Hepatocyte (in vitro differentiated cells): ENCODE measurements at regions not wholly inside any gene's neighbourhood (a gene's known extent, or its start where the extent isn't known, plus 50 kb on each side); places are given as distances from the start of the nearest gene placed in this dataset.
"Not testable (repeated sequence)": the region's sequence is repeated elsewhere in the genome, so short reads cannot be mapped to it uniquely, and the experiment has no call there.

Experiments
- DNase-seq: peaks from one replicate; pipeline ENCODE4 v3.0.0-alpha.2; 2016; ENCODE audit warnings: low spot score
- H2AFZ ChIP-seq: fragments of 200-600 bp; sonication (generic); 2 replicates; pipeline ENCODE4 v1.6.0; 2016; ENCODE audit warnings: antibody characterized with exemption, mild to moderate bottlenecking
- H3K27ac ChIP-seq: fragments of 200-600 bp; sonication (generic); 2 replicates; pipeline ENCODE4 v1.5.1; 2016; ENCODE audit warnings: mild to moderate bottlenecking
- H3K27me3 ChIP-seq: fragments of 200-600 bp; sonication (generic); 2 replicates; pipeline ENCODE4 v1.6.1; 2016
- H3K36me3 ChIP-seq: fragments of 200-600 bp; sonication (generic); replicated peaks from 2 replicates; pipeline ENCODE4 v1.5.1; 2016; ENCODE audit warnings: low read depth; ENCODE audit not compliant: insufficient read depth
- H3K4me1 ChIP-seq: fragments of 200-600 bp; sonication (generic); 2 replicates; pipeline ENCODE4 v1.5.1; 2016; ENCODE audit warnings: mild to moderate bottlenecking, moderate library complexity; ENCODE audit not compliant: insufficient read depth
- H3K4me2 ChIP-seq: fragments of 200-600 bp; sonication (generic); 2 replicates; pipeline ENCODE4 v1.6.0; 2016
- H3K4me3 ChIP-seq: fragments of 200-600 bp; sonication (generic); 2 replicates; pipeline ENCODE4 v1.5.1; 2016; ENCODE audit warnings: mild to moderate bottlenecking
- H3K79me2 ChIP-seq: fragments of 200-600 bp; sonication (generic); 2 replicates; pipeline ENCODE4 v1.6.0; 2017; ENCODE audit warnings: mild to moderate bottlenecking
- H3K9me2 ChIP-seq: fragments of 200-600 bp; sonication (generic); replicated peaks from 2 replicates; pipeline ENCODE4 v1.6.0; 2017; ENCODE audit warnings: mild to moderate bottlenecking; ENCODE audit not compliant: insufficient read depth
- H3K9me3 ChIP-seq: fragments of 200-600 bp; sonication (generic); 2 replicates; pipeline ENCODE4 v1.5.1; 2016; ENCODE audit warnings: low read depth, mild to moderate bottlenecking
- H4K20me1 ChIP-seq: fragments of 200-600 bp; sonication (generic); 2 replicates; pipeline ENCODE4 v1.6.0; 2016; ENCODE audit warnings: mild to moderate bottlenecking; ENCODE audit not compliant: insufficient read depth, poor library complexity, severe bottlenecking
- EZH2 ChIP-seq: fragments of 200-600 bp; sonication (generic); IDR thresholded peaks from 2 replicates; pipeline ENCODE4 v1.6.1; 2016; ENCODE audit warnings: antibody characterized with exemption, mild to moderate bottlenecking, borderline replicate concordance
- EZH2phosphoT487 ChIP-seq: fragments of 200-600 bp; sonication (generic); IDR thresholded peaks from one replicate; pipeline ENCODE4 v1.6.1; 2018; ENCODE audit warnings: antibody characterized with exemption, mild to moderate bottlenecking, low read depth, moderate library complexity; ENCODE audit not compliant: unreplicated experiment, severe bottlenecking
- WGBS: methylation state at CpG from one replicate; pipeline ENCODE4 v1.1.6; 2016; ENCODE audit warnings: low lambda C conversion rate; ENCODE audit errors: missing lambda C conversion rate; 5-methylcytosine and 5-hydroxymethylcytosine counted together
- TF ChIP-seq, protein P1 (sequence below): fragments of 200-600 bp; sonication (generic); IDR thresholded peaks from 2 replicates; pipeline ENCODE4 v1.5.1; 2016; ENCODE audit warnings: antibody characterized with exemption, mild to moderate bottlenecking; ENCODE audit not compliant: poor library complexity

DNA sequence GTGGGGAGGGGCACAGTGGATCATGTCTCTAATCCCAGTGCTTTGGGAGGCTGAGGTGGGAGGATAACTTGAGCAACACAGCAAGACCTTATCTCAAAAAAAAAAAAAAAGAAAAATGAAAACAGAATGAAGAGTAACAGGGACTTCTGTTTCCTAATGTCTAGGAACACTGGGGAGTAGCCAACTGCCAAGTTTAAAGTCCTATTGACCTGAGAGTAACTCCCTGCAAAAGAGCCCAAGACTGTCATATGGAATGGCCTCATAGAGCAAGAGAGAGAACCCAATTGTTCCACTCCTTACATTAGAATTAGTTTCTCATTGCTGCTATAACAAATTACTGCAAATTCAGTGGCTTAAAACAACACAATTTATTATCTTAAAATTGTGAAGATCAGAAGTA lies 881.4 kb upstream of the ROBO1 start:
- no peak overlapping the region for H3K4me2 ChIP-seq
- H3K27ac ChIP-seq, result no peak overlapping the region
- no peak overlapping the region for H3K4me3 ChIP-seq
- no peaks in the 10 kb centered on the region for H3K79me2 ChIP-seq
- no peaks in the 10 kb centered on the region for H3K27me3 ChIP-seq
- no peaks in the 10 kb centered on the region for H3K36me3 ChIP-seq
- no peaks in the 10 kb centered on the region for H4K20me1 ChIP-seq
- no peak for DNase-seq
- no peaks in the 10 kb centered on the region for H3K9me2 ChIP-seq
- TF ChIP-seq EZH2 (no peak), EZH2phosphoT487 (no peak)
- TF ChIP-seq, protein P1, sequence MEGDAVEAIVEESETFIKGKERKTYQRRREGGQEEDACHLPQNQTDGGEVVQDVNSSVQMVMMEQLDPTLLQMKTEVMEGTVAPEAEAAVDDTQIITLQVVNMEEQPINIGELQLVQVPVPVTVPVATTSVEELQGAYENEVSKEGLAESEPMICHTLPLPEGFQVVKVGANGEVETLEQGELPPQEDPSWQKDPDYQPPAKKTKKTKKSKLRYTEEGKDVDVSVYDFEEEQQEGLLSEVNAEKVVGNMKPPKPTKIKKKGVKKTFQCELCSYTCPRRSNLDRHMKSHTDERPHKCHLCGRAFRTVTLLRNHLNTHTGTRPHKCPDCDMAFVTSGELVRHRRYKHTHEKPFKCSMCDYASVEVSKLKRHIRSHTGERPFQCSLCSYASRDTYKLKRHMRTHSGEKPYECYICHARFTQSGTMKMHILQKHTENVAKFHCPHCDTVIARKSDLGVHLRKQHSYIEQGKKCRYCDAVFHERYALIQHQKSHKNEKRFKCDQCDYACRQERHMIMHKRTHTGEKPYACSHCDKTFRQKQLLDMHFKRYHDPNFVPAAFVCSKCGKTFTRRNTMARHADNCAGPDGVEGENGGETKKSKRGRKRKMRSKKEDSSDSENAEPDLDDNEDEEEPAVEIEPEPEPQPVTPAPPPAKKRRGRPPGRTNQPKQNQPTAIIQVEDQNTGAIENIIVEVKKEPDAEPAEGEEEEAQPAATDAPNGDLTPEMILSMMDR, result no peak
- no peaks in the 10 kb centered on the region for H3K9me3 ChIP-seq
- H2AFZ ChIP-seq, result no peak overlapping the region
- no peaks in the 10 kb centered on the region for H3K4me1 ChIP-seq

DNA sequence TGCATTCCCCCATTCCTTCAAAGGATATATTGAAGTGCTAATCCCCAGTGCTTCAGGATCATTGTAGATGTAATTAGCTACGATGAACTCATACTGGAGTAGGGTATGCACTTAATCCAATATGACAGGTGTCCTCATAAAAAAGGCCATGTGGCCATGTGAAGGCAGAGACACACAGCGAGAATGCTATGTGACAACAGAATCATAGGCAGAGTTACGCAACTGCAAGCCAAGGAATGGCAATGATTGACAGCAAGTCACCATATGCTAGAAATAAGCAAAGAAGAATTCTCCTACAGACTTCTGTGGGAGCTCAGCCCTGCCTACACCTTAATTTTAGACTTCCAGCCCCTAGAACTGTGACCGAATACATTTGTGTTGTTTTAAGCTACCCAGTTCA lies 875.6 kb upstream of the ROBO1 start:
- Histone ChIP-seq H3K4me1 (no peaks in the 10 kb centered on the region), H2AFZ (no peak overlapping the region), H3K9me3 (no peaks in the 10 kb centered on the region), H3K4me2 (no peak overlapping the region), H3K79me2 (no peaks in the 10 kb centered on the region), H3K27ac (no peak overlapping the region), H3K4me3 (no peak overlapping the region), H4K20me1 (no peaks in the 10 kb centered on the region), H3K36me3 (no peaks in the 10 kb centered on the region), H3K9me2 (no peaks in the 10 kb centered on the region), H3K27me3 (no peaks in the 10 kb centered on the region)
- no peak for TF ChIP-seq EZH2
- DNase-seq, result peak; percentile 8
- 71% methylated on average over 4 of the region's 4 CpGs for WGBS

DNA sequence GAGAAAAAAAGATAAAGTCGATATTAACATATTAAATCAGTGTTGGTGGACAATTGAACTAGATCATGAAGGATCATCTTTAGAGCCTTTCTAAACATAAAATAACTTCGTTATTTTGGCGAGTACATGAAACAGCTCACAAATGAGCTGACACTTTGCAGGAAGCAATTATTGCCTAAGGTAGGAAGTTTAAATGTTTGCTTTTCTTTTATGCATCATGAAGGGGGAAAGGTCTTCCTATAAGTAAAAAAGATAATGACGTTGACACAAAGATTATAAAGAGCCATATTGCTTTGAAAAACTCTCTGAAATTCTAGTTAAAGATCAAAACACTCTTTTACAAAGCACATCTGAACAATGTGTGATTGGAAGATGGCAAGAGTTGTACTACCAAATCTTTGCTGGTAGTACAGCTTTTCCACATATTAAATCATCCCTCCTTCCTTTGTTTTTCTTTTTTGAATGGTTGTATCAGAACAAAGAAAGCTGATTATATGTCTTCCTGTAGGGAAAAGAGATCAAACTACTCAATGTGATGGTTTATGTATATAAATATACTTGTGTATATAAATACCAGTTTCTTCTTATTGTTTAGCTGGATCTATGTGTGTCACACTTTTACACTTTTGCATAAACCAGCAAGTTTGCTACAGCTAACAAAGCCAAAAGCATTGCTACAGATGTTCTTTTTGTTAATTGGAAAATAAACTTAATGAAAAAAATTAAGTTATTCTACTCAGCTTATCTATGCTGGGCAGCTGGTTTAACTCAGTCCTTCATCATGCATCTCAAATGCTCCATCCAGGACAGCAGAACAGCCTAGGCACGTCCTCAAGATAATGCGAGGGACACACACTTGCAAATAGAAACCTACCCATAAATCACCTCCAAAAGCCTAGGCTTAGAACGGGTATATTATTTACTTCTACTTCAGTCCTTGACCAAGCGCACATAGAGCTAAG lies 850.8 kb upstream of the ROBO1 start:
- Histone ChIP-seq H2AFZ (no peak overlapping the region), H3K9me2 (no peaks in the 10 kb centered on the region), H3K4me3 (no peak overlapping the region), H3K27ac (no peak overlapping the region), H4K20me1 (no peaks in the 10 kb centered on the region), H3K36me3 (no peaks in the 10 kb centered on the region), H3K27me3 (no peaks in the 10 kb centered on the region), H3K4me2 (peak overlapping the region; percentile 20), H3K4me1 (no peaks in the 10 kb centered on the region), H3K9me3 (no peaks in the 10 kb centered on the region), H3K79me2 (no peaks in the 10 kb centered on the region)
- no peak for DNase-seq
- TF ChIP-seq, protein P1, result no peak
- TF ChIP-seq EZH2 (no peak), EZH2phosphoT487 (no peak)
- 51% methylated on average over 8 of the region's 8 CpGs for WGBS

DNA sequence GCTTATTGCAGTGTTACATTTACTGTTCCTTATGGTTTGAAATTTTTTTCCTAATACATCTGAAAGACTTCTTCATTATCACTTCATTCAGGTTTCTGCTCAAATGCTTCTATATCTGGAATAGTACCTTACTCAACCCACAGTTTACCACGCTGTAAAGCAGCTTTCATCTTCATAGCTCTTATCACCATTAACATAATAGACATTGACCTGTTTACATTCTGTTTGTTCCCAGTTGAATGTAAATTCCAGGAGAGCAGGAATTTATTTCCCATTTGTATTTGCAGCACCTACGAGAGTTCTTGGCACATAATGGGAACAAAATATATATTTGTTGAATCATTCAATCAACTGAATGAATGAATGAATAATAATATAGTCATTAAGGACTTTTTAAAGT lies 844.6 kb upstream of the ROBO1 start:
- Histone ChIP-seq H2AFZ (no peak overlapping the region), H3K9me2 (no peaks in the 10 kb centered on the region), H4K20me1 (no peaks in the 10 kb centered on the region), H3K27me3 (no peaks in the 10 kb centered on the region), H3K36me3 (no peaks in the 10 kb centered on the region), H3K4me3 (no peak overlapping the region), H3K9me3 (no peaks in the 10 kb centered on the region), H3K4me1 (no peaks in the 10 kb centered on the region), H3K27ac (no peak overlapping the region), H3K79me2 (no peaks in the 10 kb centered on the region), H3K4me2 (no peak overlapping the region)
- DNase-seq, result peak; percentile 5
- TF ChIP-seq EZH2phosphoT487 (no peak), EZH2 (no peak)
- TF ChIP-seq, protein P1, result no peak
- WGBS, result 36% methylated on average over 2 of the region's 2 CpGs

DNA sequence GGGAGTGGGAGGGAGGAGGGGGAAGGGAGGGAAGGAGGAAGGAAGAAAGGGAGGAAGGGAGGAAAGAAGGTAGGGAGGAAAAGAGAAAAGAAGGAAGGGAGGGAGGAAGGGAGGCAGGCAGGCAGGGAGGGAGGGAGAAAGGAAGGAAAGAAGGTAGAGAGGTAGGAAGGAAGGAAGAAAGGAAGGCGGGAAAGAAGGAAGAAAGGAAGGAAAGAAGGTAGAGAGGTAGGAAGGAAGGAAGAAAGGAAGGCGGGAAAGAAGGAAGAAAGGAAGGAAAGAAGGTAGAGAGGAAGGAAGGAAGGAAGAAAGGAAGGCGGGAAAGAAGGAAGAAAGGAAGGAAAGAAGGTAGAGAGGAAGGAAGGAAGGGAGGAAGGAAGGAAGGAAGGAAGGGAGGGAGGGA lies 840.3 kb upstream of the ROBO1 start:
- no CpG with 5 or more reads among the region's 3 CpGs for WGBS
- H3K36me3 ChIP-seq, result not testable (repeated sequence)

More for the DNA sequence above, 840.3 kb upstream of the ROBO1 start:
- not testable (repeated sequence) for H3K9me2 ChIP-seq, DNase-seq, H3K4me1 ChIP-seq, H2AFZ ChIP-seq, H3K79me2 ChIP-seq, H3K27me3 ChIP-seq, H3K4me3 ChIP-seq, H3K4me2 ChIP-seq, H3K27ac ChIP-seq, H3K9me3 ChIP-seq, H4K20me1 ChIP-seq
